Stimulated activated CD8-positive, alpha-beta memory T cell treated with anti-CD3 and anti-CD28 coated beads, Interleukin-12 subunit alpha, Interleukin-12 subunit beta, amount 100 ng/mL, for 1 hour (primary cell): ENCODE measurements at regions not wholly inside any gene's neighbourhood (a gene's known extent, or its start where the extent isn't known, plus 50 kb on each side); places are given as distances from the start of the nearest gene placed in this dataset.
"Not testable (repeated sequence)": the region's sequence is repeated elsewhere in the genome, so short reads cannot be mapped to it uniquely, and the experiment has no call there.

Experiments used
- DNase-seq: peaks from one replicate; pipeline ENCODE4 v3.0.0-alpha.2; 2020; ENCODE audit warnings: low read depth

DNA sequence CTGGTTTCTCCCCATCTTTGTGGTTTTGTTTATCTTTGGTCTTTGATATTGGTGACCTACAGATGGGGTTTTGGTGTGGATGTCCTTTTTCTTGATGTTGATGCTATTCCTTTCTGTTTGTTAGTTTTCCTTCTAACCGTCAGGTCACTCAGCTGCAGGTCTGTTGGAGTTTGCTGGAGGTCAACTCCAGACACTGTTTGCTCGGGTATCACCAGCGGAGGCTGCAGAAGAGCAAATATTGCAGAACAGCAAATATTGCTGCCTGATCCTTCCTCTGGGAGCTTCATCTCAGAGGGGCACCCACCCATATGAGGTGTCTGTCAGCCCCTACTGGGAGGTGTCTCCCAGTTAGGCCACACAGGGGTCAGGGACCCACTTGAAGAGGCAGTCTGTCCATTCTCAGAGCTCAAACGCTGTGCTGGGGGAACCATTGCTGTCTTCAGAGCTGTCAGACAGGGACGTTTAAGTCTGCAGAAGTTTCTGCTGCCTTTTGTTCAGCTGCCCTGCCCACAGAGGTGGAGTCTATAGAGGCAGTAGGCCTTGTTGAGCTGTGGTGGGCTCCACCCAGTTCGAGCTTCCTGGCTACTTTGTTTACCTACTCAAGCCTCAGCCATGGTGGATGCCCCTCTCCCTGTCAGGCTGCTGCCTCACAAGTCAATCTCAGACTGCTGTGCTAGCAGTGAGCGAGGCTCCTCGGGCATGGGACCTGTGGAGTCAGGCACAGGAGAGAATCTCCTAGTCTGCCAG, 94.8 kb upstream of the BNIP2 start:
- DNase-seq, result not testable (repeated sequence)

GRCh38 chr15:59779110-59779509, 90.0 kb upstream of the BNIP2 start:
- no peak for DNase-seq

DNA sequence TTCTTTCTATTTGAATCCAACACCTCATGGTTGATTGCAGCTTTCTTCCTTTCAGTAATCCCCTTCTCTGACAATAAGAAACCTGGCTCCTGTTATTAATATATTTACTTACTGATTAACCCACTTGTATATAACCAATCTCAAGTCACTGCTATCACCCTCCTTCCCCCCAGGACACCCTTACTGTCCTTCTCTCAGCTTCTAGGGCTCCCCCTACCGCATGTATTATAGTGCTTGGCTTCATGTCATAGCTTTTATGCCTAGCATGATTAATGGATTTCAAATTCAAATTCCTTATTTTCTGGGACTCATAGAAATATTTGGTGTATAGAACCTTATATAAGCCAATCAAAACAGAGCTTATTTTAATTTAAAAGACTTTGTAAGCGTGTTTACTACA, 75.7 kb upstream of the BNIP2 start:
- DNase-seq, result no peak

GRCh38 chr15:59762558-59762957, 73.4 kb upstream of the BNIP2 start:
- no peak for DNase-seq

GRCh38 chr15:59760256-59760655, 71.1 kb upstream of the BNIP2 start:
- DNase-seq, result not testable (repeated sequence)

DNA sequence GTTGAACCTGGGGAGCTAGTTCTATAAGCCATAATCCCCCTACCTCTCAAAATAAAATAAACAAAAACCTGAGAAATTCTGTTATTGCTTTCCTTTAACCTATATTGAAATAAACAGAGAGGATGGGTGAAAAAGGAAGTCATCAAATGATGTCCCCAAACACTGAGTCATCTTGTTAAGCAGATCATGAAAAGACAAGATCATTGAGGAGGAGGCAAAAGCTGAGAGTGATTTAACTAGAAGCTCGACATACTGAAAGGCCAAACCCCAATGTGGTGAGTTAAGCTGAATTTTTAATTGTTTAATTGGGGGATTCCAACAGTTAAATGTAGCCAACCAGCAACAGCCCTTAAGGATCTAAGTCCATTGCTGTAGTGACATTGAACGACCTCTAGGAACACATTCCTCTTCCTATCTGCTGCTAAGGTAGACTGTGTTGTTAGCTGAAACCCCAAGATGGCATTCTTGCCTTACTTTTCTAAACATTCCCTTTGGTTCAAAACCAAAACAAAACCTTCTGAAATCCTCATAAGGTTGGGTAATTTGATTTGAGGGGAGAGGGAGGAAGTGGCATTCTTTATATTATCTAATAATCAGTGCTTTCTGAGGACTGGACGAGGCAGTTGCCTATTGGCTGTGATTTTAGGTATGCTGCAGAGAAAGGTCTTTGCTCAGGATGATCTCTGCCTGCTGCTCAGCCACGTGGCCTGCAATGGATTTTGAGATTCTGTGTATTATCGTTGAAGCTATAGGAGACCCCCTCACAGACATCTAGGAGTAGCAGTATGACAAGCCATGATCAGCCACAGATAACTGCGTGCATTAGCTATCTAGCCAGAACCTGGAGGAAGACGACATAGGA, 62.7 kb upstream of the BNIP2 start:
- DNase-seq, result no peak

- no peak for DNase-seq
Measured at GRCh38 chr15:59746777-59747176, 57.7 kb upstream of the BNIP2 start.

DNA sequence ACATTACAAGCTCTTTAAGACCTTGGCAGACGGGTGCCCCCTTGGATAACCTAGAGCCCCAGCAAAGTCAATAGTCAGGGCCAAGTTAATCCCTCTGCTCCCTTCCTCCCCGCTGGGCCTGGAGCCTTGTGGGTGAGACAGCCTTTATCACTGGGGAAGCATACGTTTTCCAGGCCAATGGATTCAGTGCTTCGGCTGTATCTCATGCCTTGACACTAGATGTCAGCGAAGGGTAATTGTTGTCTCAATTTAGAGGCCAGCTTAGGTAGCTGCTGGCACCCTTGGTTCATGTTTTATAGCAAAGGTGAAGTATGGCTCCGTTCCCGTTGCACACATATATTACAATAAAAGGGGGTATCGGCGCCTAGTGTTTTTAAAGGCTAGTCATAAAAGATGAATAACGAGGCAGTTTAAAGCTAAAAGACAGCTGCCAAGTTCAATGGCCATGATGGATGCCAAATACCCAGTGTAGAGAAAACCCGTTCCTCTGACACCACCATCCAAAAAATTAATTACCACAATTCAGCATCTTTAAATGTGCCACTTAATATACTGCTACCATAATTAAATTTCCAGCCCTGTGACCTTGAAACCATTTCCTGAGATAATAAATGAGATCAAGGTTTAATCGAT, 52.3 kb upstream of the BNIP2 start:
- no peak for DNase-seq

- no peak for DNase-seq
Measured at GRCh38 chr15:59739557-59740186, 50.6 kb upstream of the BNIP2 start.
